Effector memory CD4-positive, alpha-beta T cell (primary cell): ENCODE measurements at regions not wholly inside any gene's neighbourhood (a gene's known extent, or its start where the extent isn't known, plus 50 kb on each side); places are given as distances from the start of the nearest gene placed in this dataset.
"Not testable (repeated sequence)": the region's sequence is repeated elsewhere in the genome, so short reads cannot be mapped to it uniquely, and the experiment has no call there.

Experiments
- DNase-seq, 3 donors: peaks; one replicate each; pipeline ENCODE4 v3.0.0-alpha.2; 2020
- H3K27ac ChIP-seq: 2 replicates; pipeline ENCODE4 v1.7.0; 2013; ENCODE audit warnings: mild to moderate bottlenecking, low read length, moderate library complexity; ENCODE audit not compliant: insufficient read depth, poor library complexity, severe bottlenecking
- H3K27me3 ChIP-seq: replicated peaks from 2 replicates; pipeline ENCODE4 v1.7.0; 2013; ENCODE audit warnings: mild to moderate bottlenecking, low read length; ENCODE audit not compliant: insufficient read depth, control insufficient read depth, poor library complexity, severe bottlenecking
- H3K36me3 ChIP-seq: 2 replicates; pipeline ENCODE4 v1.7.0; 2013; ENCODE audit warnings: mild to moderate bottlenecking, low read length, moderate library complexity; ENCODE audit not compliant: control insufficient read depth, insufficient read depth
- H3K4me1 ChIP-seq: 2 replicates; pipeline ENCODE4 v1.7.0; 2013; ENCODE audit warnings: low read length, mild to moderate bottlenecking; ENCODE audit not compliant: control insufficient read depth, insufficient read depth, poor library complexity, severe bottlenecking
- H3K4me3 ChIP-seq: 2 replicates; pipeline ENCODE4 v1.7.0; 2013; ENCODE audit warnings: low read length, low read depth, mild to moderate bottlenecking; ENCODE audit not compliant: insufficient read depth, poor library complexity, severe bottlenecking
- H3K9me3 ChIP-seq: 2 replicates; pipeline ENCODE4 v1.7.0; 2013; ENCODE audit warnings: mild to moderate bottlenecking, low read length, moderate library complexity; ENCODE audit not compliant: control insufficient read depth

DNA sequence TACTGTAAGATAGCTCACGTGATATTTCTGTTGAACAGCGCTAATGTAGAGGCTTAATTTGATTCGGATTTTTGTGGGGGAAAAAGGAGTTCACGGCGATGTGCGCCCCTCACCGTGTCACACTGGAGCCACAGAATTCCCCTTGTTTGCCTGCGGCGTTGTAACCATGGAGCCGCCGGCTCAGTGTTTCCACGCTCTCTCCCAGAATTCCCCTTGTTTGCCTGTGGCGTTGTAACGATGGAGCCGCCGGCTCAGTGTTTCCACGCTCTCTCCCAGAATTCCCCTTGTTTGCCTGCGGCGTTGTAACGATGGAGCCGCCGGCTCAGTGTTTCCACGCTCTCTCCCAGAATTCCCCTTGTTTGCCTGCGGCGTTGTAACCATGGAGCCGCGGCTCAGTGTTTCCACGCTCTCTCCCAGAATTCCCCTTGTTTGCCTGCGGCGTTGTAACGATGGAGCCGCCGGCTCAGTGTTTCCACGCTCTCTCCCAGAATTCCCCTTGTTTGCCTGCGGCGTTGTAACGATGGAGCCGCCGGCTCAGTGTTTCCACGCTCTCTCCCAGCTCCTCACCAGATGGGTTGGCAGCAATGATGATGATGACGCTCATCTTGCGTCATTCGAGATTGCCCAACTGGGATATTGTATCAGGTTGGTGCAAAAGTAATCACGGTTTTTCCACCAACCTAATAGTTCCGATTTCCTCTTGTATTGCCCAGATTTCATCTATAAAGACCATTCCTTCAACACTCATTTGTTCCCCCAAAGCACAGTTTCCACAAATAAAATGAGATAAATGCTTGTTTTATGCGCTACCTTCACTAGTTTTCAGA lies 228.6 kb downstream of the KLF6 start:
- H3K27me3 ChIP-seq, H3K36me3 ChIP-seq, H3K4me3 ChIP-seq, DNase-seq, H3K9me3 ChIP-seq, H3K27ac ChIP-seq, H3K4me1 ChIP-seq: not testable (repeated sequence)

DNA sequence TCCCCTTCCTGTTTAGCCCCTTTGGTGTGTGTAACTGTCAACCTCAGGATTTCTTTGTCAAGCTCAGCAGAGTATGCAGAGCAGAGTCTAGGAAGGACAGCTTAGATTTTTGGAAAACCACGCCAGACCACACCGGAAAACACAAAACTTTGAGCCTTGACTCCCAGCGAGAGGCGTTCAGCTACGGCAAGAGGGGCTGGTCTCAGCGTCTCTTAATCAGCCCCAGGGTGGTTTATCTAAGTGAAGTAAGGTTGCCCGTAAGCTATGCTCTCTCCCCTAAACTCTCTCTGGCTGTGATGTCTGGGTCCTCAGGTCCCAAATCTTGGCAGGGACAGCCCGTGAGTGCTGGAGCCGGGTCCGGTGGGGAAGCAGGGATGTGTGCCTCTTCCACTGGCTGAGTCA lies 230.9 kb downstream of the KLF6 start:
- no peaks in the 10 kb centered on the region for H3K9me3 ChIP-seq
- no peak overlapping the region for H3K27ac ChIP-seq
- no peak for DNase-seq
- H3K27me3 ChIP-seq: no peaks in the 10 kb centered on the region
- H3K4me1 ChIP-seq: no peaks in the 10 kb centered on the region
- no peak overlapping the region for H3K4me3 ChIP-seq
- no peaks in the 10 kb centered on the region for H3K36me3 ChIP-seq

DNA sequence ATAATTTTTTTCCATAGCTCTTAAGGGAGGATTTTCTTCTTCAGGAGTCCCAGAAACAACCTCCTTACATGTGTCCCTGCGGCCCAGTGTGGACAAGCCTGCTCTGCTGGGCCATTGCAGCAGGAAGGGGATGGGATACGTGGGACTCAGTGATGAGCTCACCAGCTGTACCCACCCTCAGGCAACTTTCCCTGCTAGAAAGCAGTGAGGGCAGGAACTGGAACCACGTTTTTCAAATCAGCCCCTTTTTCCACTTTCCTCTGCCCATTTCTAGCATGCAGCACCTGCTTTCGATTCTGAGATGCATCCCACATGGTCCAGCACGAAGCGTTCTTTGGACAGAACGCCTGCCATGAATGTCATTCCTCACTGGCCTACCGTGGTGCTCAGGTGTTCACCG lies 232.7 kb downstream of the KLF6 start:
- Histone ChIP-seq H3K4me1 (no peaks in the 10 kb centered on the region), H3K27ac (no peak overlapping the region), H3K36me3 (no peaks in the 10 kb centered on the region), H3K4me3 (no peak overlapping the region), H3K9me3 (no peaks in the 10 kb centered on the region), H3K27me3 (no peaks in the 10 kb centered on the region)
- no peak for DNase-seq

DNA sequence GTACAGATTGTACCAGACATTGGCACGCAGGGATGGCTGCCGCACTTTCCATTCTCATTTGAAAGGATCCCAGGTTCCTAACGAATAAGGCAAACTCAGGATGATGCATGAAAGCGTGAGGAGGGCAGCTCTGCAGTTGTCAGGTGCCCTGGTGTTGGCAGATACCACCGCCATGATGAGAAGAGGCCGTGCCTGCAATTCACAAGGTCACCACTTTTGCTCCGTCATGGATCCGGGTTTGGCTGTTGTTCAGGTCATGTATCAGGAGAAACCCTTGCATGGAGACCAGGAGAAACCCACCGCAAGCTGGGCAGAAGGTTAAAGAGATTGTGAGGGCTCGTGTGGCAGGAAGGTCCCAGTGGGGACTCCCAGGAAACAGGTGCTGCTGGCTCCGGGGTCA lies 233.2 kb downstream of the KLF6 start:
- DNase-seq: no peak
- no peak overlapping the region for H3K27ac ChIP-seq
- H3K27me3 ChIP-seq: no peaks in the 10 kb centered on the region
- H3K36me3 ChIP-seq: no peaks in the 10 kb centered on the region
- no peaks in the 10 kb centered on the region for H3K4me1 ChIP-seq
- no peaks in the 10 kb centered on the region for H3K9me3 ChIP-seq
- H3K4me3 ChIP-seq: no peak overlapping the region

DNA sequence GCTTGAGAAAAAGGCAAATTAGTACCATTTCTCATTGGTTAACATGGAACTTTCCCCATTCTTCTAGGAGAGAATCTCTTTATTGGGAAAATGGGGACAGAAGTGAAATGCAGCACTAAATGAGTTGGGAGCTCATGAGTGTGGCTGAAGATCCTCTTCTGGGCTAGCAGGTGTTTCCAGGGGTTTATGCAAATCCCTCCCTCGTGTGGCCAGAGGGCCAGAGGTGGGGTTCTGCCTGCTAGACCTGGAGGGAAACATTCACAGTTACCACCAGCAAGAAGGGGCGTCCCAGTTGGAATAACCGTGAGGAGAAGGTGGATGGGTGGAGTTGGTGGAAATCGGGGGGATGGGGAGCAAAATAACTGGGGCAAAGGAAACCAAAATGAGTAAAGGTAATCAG lies 235.9 kb downstream of the KLF6 start:
- Histone ChIP-seq H3K36me3 (no peaks in the 10 kb centered on the region), H3K4me3 (no peak overlapping the region), H3K4me1 (no peaks in the 10 kb centered on the region), H3K9me3 (no peaks in the 10 kb centered on the region), H3K27me3 (no peaks in the 10 kb centered on the region), H3K27ac (no peak overlapping the region)
- no peak for DNase-seq

DNA sequence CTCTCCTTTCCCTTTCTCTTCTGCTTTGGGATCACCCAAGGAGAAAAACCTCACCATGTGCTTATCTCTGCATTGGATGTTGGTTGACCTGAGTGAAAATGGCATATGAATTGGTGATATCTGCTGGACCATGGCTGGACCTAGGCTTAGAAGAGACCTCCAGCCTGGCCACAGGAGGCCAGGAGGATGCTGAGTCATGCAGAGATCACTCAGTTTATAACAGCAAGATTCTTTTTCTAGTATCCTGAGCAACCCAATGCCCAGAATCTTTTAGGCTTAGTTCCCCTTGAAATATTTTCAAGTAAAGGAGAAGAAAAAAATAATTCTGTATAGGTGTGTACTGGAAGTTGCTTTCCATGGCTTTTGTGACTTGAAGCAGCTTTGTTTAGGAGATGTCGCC lies 236.3 kb downstream of the KLF6 start:
- H3K36me3 ChIP-seq: no peaks in the 10 kb centered on the region
- H3K27me3 ChIP-seq: no peaks in the 10 kb centered on the region
- no peaks in the 10 kb centered on the region for H3K9me3 ChIP-seq
- no peak overlapping the region for H3K4me3 ChIP-seq
- no peaks in the 10 kb centered on the region for H3K4me1 ChIP-seq
- H3K27ac ChIP-seq: no peak overlapping the region
- no peak for DNase-seq

DNA sequence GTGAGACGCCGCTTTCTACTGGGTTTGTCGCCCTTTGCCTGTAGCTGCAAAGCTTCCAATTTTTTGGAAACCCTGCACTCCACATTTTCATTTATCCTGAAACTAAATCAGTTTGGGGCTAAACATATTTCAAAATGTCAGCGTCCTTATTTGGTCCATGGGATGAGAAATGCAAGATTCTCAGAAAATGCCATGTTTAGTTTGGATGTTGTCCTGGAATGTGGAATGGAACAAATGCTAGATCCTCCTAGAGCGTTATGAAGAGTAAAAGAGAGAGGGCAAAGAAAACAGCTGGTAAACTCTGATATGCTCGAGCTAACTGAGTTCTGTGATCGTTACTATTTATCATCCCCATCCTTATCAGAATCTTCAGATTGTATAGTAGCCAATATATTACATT lies 236.9 kb downstream of the KLF6 start:
- no peak for DNase-seq
- no peak overlapping the region for H3K4me3 ChIP-seq
- no peaks in the 10 kb centered on the region for H3K9me3 ChIP-seq
- no peaks in the 10 kb centered on the region for H3K27me3 ChIP-seq
- H3K4me1 ChIP-seq: no peaks in the 10 kb centered on the region
- no peak overlapping the region for H3K27ac ChIP-seq
- H3K36me3 ChIP-seq: no peaks in the 10 kb centered on the region

DNA sequence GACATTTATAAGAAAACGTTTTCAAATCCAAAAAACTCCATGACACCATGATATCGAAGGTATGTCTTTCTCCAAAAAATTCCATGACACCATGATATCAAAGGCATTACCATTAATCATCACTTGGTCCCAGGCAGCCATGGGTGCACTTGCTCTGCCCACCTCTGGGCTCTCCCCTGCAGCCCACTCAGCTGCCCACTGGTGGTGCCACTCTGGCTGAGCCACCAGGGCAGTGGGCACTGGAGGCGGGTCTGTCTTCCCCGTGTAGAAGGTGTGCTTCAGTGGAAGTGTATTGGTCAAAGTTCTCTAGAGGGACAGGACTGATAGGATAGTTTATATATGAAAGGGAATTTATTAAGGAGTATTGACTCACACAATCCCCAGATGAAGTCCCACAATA lies 240.4 kb downstream of the KLF6 start:
- Histone ChIP-seq H3K4me3 (no peak overlapping the region), H3K4me1 (no peaks in the 10 kb centered on the region), H3K27me3 (no peaks in the 10 kb centered on the region), H3K36me3 (no peaks in the 10 kb centered on the region), H3K27ac (no peak overlapping the region), H3K9me3 (no peaks in the 10 kb centered on the region)
- no peak for DNase-seq

DNA sequence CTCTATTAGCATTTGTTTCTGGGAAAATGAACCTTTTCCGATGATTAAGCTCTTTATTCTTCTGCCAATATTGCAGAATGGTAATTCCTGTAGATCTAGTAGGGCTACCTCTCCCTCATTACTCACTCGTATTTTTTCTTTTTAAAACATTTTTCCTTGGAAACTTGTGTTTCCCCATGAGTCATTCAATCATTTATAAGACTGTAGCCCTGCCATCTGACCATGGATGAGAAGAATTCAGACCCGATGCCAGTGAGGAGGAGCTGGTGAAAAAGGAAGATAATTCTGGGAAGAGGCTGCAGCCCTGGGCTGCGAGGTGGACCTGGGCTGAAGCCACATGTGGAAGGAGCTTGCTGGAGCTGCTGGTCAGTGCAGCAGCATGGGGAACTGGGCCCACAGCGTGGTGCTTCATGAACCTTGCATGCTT lies 242.8 kb downstream of the KLF6 start:
- H3K27ac ChIP-seq: no peak overlapping the region
- no peak overlapping the region for H3K4me3 ChIP-seq
- no peaks in the 10 kb centered on the region for H3K27me3 ChIP-seq
- no peaks in the 10 kb centered on the region for H3K9me3 ChIP-seq
- DNase-seq: no peak
- H3K36me3 ChIP-seq: no peaks in the 10 kb centered on the region
- H3K4me1 ChIP-seq: no peaks in the 10 kb centered on the region

DNA sequence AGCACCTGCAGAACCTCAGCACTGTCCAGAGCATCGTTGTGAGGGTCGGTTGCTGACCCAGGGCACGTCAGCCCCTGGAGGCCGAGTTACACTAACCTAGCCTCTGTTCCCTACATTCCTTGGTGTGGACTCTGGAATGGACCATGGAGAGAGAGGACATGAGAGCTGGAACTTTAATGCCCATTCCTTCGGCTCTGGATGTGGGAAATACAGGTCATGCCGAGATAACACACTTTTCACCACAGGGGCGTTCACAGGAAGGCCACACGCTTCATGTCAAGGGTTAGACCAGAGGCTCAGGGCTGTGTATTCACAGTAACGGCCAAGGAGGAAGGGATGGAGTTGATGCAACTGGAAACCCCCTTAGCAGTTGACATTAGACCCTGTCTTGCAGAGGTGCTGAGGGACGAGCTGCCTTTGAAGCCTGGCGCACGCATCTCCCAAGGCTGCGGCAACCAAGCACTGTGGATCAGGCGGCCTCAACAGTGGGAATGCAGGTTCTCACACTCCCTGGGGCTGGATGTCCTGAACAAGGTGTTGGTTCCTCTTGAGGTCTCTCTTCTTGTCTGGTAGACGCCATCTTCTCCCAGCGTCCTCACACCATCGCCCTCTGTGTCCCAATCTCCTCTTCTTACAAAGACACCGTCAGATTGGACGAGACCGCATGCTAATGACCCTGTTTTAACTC lies 245.2 kb downstream of the KLF6 start:
- Histone ChIP-seq H3K4me1 (no peaks in the 10 kb centered on the region), H3K27ac (no peak overlapping the region), H3K27me3 (no peaks in the 10 kb centered on the region), H3K36me3 (no peaks in the 10 kb centered on the region), H3K9me3 (no peaks in the 10 kb centered on the region), H3K4me3 (no peak overlapping the region)
- no peak for DNase-seq
